ENCODE measurements at regions not wholly inside any gene's neighbourhood (a gene's known extent, or its start where the extent isn't known, plus 50 kb on each side); places are given as distances from the start of the nearest gene placed in this dataset.

- TF ChIP-seq GABPA (IDR thresholded peaks at IDR 0.05; ENCODE audit: low read depth) (no peak), ELF1 (IDR thresholded peaks at IDR 0.05) (no peak), MXI1 (IDR thresholded peaks at IDR 0.05; ENCODE audit: low read depth, low read length) (no peak), GATA2 (CRISPR knock-in tag; IDR thresholded peaks at IDR 0.05) (no peak), TEAD4 (IDR thresholded peaks at IDR 0.05; ENCODE audit: borderline replicate concordance, insufficient read depth) (no peak), REST (IDR thresholded peaks at IDR 0.05; ENCODE audit: low read depth, low read length) (no peak), PBX3 (IDR thresholded peaks at IDR 0.05) (no peak), RXRA (IDR thresholded peaks at IDR 0.05; ENCODE audit: borderline replicate concordance, low read depth) (no peak), JUND (IDR thresholded peaks at IDR 0.05) (no peak), MAX (IDR thresholded peaks at IDR 0.05; ENCODE audit: low read depth) (no peak), MEF2A (IDR thresholded peaks at IDR 0.05; ENCODE audit: borderline replicate concordance, low read depth) (no peak), FOSL2 (IDR thresholded peaks at IDR 0.05; ENCODE audit: borderline replicate concordance, low read depth) (no peak), POLR2AphosphoS5 (IDR thresholded peaks at IDR 0.05; ENCODE audit: low read depth, low read length) (no peak), FOXM1 (IDR thresholded peaks at IDR 0.05; ENCODE audit: low read depth) (no peak), ZBTB33 (IDR thresholded peaks at IDR 0.05; ENCODE audit: borderline replicate concordance, low read depth) (no peak), SIN3A (IDR thresholded peaks at IDR 0.05; ENCODE audit: borderline replicate concordance, low read depth, low read length) (no peak), NRF1 (IDR thresholded peaks at IDR 0.05; ENCODE audit: low read depth, low read length) (no peak), RAD21 (IDR thresholded peaks at IDR 0.05; ENCODE audit: low read length) (no peak)
- TF ChIP-seq, protein P1, sequence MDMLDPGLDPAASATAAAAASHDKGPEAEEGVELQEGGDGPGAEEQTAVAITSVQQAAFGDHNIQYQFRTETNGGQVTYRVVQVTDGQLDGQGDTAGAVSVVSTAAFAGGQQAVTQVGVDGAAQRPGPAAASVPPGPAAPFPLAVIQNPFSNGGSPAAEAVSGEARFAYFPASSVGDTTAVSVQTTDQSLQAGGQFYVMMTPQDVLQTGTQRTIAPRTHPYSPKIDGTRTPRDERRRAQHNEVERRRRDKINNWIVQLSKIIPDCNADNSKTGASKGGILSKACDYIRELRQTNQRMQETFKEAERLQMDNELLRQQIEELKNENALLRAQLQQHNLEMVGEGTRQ (IDR thresholded peaks at IDR 0.05; ENCODE audit: borderline replicate concordance, low read depth, low read length): no peak
- DNase-seq: no peak
- H3K4me1 ChIP-seq (ENCODE audit: control insufficient read depth in 1 of 2, insufficient read depth in 2 of 2, low read depth in 1 of 2, low read length in 1 of 2): peaks cover 18 to 30% of the 10 kb centered on the region in 2 experiments
- no peak overlapping the region for H3K4me3 ChIP-seq (ENCODE audit: low read depth in 2 of 2, low read length in 1 of 2)
- no peak overlapping the region for H3K9ac ChIP-seq
- no peaks in the 10 kb centered on the region for H3K79me2 ChIP-seq (ENCODE audit: insufficient read depth)
- H3K9me3 ChIP-seq: no peaks in the 10 kb centered on the region
- 81% methylated on average over 11 of the region's 11 CpGs for WGBS (ENCODE audit: low lambda C conversion rate)
- no peaks in the 10 kb centered on the region for H4K20me1 ChIP-seq (ENCODE audit: insufficient read depth)
- no peaks in the 10 kb centered on the region for H3K27me3 ChIP-seq (ENCODE audit: insufficient read depth)
- H3F3A ChIP-seq (replicated peaks; ENCODE audit: insufficient read depth): peaks cover 4% of the 10 kb centered on the region
- H3K9me2 ChIP-seq: no peaks in the 10 kb centered on the region
- POLR2A ChIA-PET: interaction anchor here (0.6 kb wide), 1 partner anchor 36 kb away, joined by 4 read pairs; no protein-coding TSS in a partner anchor
- H2AFZ ChIP-seq (ENCODE audit: low read depth): no peak overlapping the region
- no peaks in the 10 kb centered on the region for H3K36me3 ChIP-seq (replicated peaks in 1 of 2; ENCODE audit: control insufficient read depth in 1 of 2, insufficient read depth in 2 of 2, low read length in 1 of 2)
- CTCF ChIA-PET: interaction anchor here (1.2 to 15.0 kb wide), 4 partner anchors 11 to 130 kb away, joined by 3 to 215 read pairs (median 19); partner anchors contain the start of gene SDC1
- H3K27ac ChIP-seq (ENCODE audit: low read depth in 2 of 2, low read length in 1 of 2): no peak overlapping the region
- H3K4me2 ChIP-seq: no peak overlapping the region
Measured at GRCh38 chr2:20145497-20146193, 79.3 kb downstream of the SDC1 start.

Data from SK-N-SH (cell line).